B cell (primary cell): ENCODE measurements at regions not wholly inside any gene's neighbourhood (a gene's known extent, or its start where the extent isn't known, plus 50 kb on each side); places are given as distances from the start of the nearest gene placed in this dataset.

ENCODE experiments used
- EZH2 ChIP-seq: IDR thresholded peaks from 2 replicates; pipeline ENCODE4 v1.6.1; 2012; ENCODE audit warnings: borderline replicate concordance, low read depth, mild to moderate bottlenecking, moderate library complexity, low read length; ENCODE audit not compliant: insufficient read depth, poor library complexity, severe bottlenecking
- TF ChIP-seq, protein P1 (sequence below): fragments of 200-600 bp; IDR thresholded peaks from one replicate; pipeline ENCODE4 v1.8.0; 2022; ENCODE audit warnings: antibody characterized with exemption, mild to moderate bottlenecking

DNA sequence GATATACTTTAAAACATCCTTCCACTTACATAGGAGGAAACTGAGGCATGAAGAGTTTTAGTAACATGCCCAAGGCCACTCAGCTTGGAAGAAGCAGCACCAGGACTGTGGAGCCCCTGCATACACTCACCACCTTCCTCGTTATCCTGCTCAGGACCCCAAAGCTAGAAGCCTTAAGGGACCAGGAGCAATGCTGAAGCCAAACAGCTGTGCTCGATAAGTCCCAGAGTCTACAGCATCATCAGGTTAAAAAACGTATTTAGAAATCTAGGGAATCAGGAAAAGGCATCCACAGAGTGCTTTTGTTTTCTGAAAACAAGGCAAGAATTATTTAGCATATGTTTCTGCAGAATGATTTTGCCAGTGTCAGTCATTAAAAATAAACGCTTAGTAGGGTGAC, 301.7 kb upstream of the ESRRG start:
- TF ChIP-seq, protein P1, sequence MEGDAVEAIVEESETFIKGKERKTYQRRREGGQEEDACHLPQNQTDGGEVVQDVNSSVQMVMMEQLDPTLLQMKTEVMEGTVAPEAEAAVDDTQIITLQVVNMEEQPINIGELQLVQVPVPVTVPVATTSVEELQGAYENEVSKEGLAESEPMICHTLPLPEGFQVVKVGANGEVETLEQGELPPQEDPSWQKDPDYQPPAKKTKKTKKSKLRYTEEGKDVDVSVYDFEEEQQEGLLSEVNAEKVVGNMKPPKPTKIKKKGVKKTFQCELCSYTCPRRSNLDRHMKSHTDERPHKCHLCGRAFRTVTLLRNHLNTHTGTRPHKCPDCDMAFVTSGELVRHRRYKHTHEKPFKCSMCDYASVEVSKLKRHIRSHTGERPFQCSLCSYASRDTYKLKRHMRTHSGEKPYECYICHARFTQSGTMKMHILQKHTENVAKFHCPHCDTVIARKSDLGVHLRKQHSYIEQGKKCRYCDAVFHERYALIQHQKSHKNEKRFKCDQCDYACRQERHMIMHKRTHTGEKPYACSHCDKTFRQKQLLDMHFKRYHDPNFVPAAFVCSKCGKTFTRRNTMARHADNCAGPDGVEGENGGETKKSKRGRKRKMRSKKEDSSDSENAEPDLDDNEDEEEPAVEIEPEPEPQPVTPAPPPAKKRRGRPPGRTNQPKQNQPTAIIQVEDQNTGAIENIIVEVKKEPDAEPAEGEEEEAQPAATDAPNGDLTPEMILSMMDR = no peak
- no peak for TF ChIP-seq EZH2
